HG02588 (cell line): ENCODE measurements at regions not wholly inside any gene's neighbourhood (a gene's known extent, or its start where the extent isn't known, plus 50 kb on each side); places are given as distances from the start of the nearest gene placed in this dataset.
"Not testable (repeated sequence)": the region's sequence is repeated elsewhere in the genome, so short reads cannot be mapped to it uniquely, and the experiment has no call there.

ENCODE experiments used
- ATAC-seq: cut with Tn5 transposase; IDR thresholded peaks from one replicate; pipeline ENCODE4 v1.9.1; 2021; ENCODE audit warnings: mild to moderate bottlenecking, moderate library complexity; ENCODE audit not compliant: unreplicated experiment

GRCh38 chr1:68673771-68674170 is 176.9 kb upstream of the DEPDC1 start:
- no peak for ATAC-seq

- ATAC-seq = no peak
These were observed 178.5 kb upstream of the DEPDC1 start for GRCh38 chr1:68675336-68675735.

GRCh38 chr1:68677684-68678351 is 180.9 kb upstream of the DEPDC1 start:
- no peak for ATAC-seq

GRCh38 chr1:68696221-68696620 is 199.3 kb upstream of the DEPDC1 start:
- no peak for ATAC-seq

GRCh38 chr1:68703921-68704354 is 207.1 kb upstream of the DEPDC1 start:
- ATAC-seq = no peak

- no peak for ATAC-seq
These were observed 208.0 kb upstream of the DEPDC1 start for GRCh38 chr1:68704800-68705443.

GRCh38 chr1:68705466-68705865 is 208.6 kb upstream of the DEPDC1 start:
- ATAC-seq = no peak

- no peak for ATAC-seq
These were observed 209.9 kb upstream of the DEPDC1 start for GRCh38 chr1:68706639-68707317.

GRCh38 chr1:68717330-68717729 is 220.4 kb upstream of the DEPDC1 start:
- ATAC-seq = no peak

- no peak for ATAC-seq
These were observed 223.6 kb upstream of the DEPDC1 start for GRCh38 chr1:68720476-68720875.

GRCh38 chr1:68723791-68724190 is 226.9 kb upstream of the DEPDC1 start:
- ATAC-seq = no peak

- no peak for ATAC-seq
These were observed 228.3 kb upstream of the DEPDC1 start for GRCh38 chr1:68725001-68725752.

GRCh38 chr1:68739486-68739885 is 242.6 kb upstream of the DEPDC1 start:
- not testable (repeated sequence) for ATAC-seq

- ATAC-seq = no peak
These were observed 248.1 kb upstream of the DEPDC1 start for GRCh38 chr1:68745011-68745410.

GRCh38 chr1:68745451-68745850 is 248.6 kb upstream of the DEPDC1 start:
- ATAC-seq = no peak

GRCh38 chr1:68746378-68746777 is 249.5 kb upstream of the DEPDC1 start:
- no peak for ATAC-seq

- no peak for ATAC-seq
These were observed 254.8 kb upstream of the DEPDC1 start for GRCh38 chr1:68751723-68752122.

GRCh38 chr1:68758666-68759209 is 261.9 kb upstream of the DEPDC1 start:
- no peak for ATAC-seq

GRCh38 chr1:68767941-68768340 is 271.1 kb upstream of the DEPDC1 start:
- ATAC-seq = no peak

GRCh38 chr1:68770817-68771216 is 273.9 kb upstream of the DEPDC1 start:
- ATAC-seq = no peak

- ATAC-seq = no peak
These were observed 281.0 kb upstream of the DEPDC1 start for GRCh38 chr1:68777851-68778250.
